GM23338 (cell line): ENCODE measurements at regions not wholly inside any gene's neighbourhood (a gene's known extent, or its start where the extent isn't known, plus 50 kb on each side); places are given as distances from the start of the nearest gene placed in this dataset.

Experiments
- ATAC-seq: fragments of 200-7000 bp; cut with Tn5 transposase; 3 replicates; pipeline ENCODE4 v1.9.1; 2020
- DNase-seq: peaks from one replicate; pipeline ENCODE4 v3.0.0-alpha.2; 2015; ENCODE audit warnings: low spot score
- H2AFZ ChIP-seq: fragments of 200-600 bp; sonication (generic); 2 replicates; pipeline ENCODE4 v1.8.0; 2016; ENCODE audit warnings: antibody characterized with exemption, mild to moderate bottlenecking, moderate library complexity
- H3F3A ChIP-seq: fragments of 200-600 bp; sonication (generic); replicated peaks from 2 replicates; pipeline ENCODE4 v1.8.0; 2017; ENCODE audit warnings: antibody characterized with exemption, mixed run types, low read depth
- H3K27ac ChIP-seq: fragments of 200-600 bp; sonication (generic); 2 replicates; pipeline ENCODE4 v1.6.1; 2016; ENCODE audit warnings: low read depth
- H3K27me3 ChIP-seq: fragments of 200-600 bp; sonication (generic); 2 replicates; pipeline ENCODE4 v1.8.0; 2016; ENCODE audit warnings: mild to moderate bottlenecking, mixed run types, moderate library complexity; ENCODE audit not compliant: insufficient read depth
- H3K36me3 ChIP-seq: fragments of 200-600 bp; sonication (generic); 2 replicates; pipeline ENCODE4 v1.8.0; 2016; ENCODE audit warnings: mild to moderate bottlenecking; ENCODE audit not compliant: insufficient read depth
- H3K4me1 ChIP-seq: fragments of 200-600 bp; sonication (generic); 2 replicates; pipeline ENCODE4 v1.8.0; 2016; ENCODE audit warnings: mild to moderate bottlenecking, moderate library complexity; ENCODE audit not compliant: insufficient read depth
- H3K4me2 ChIP-seq: fragments of 200-600 bp; sonication (generic); 2 replicates; pipeline ENCODE4 v1.7.1; 2017; ENCODE audit warnings: mixed run types
- H3K4me3 ChIP-seq: fragments of 200-600 bp; sonication (generic); 2 replicates; pipeline ENCODE4 v1.6.1; 2016; ENCODE audit warnings: mixed run types
- H3K79me2 ChIP-seq: fragments of 200-600 bp; sonication (generic); replicated peaks from 2 replicates; pipeline ENCODE4 v1.8.0; 2017; ENCODE audit warnings: mild to moderate bottlenecking; ENCODE audit not compliant: insufficient read depth
- H3K9me2 ChIP-seq: fragments of 200-600 bp; sonication (generic); 2 replicates; pipeline ENCODE4 v1.8.0; 2017; ENCODE audit not compliant: insufficient read depth
- H4K20me1 ChIP-seq: fragments of 200-600 bp; sonication (generic); replicated peaks from 2 replicates; pipeline ENCODE4 v1.8.0; 2017; ENCODE audit warnings: mild to moderate bottlenecking; ENCODE audit not compliant: insufficient read depth
- H3K27ac Mint-ChIP-seq: 2 replicates; pipeline ENCODE4 v1.8.0; 2020; ENCODE audit warnings: inconsistent platforms, mild to moderate bottlenecking, moderate library complexity, mixed read lengths
- H3K27me3 Mint-ChIP-seq: 3 replicates; pipeline ENCODE4 v1.8.0; 2022; ENCODE audit warnings: low read depth, mild to moderate bottlenecking, moderate library complexity, mixed read lengths, inconsistent platforms; ENCODE audit not compliant: insufficient read depth, poor library complexity
- H3K36me3 Mint-ChIP-seq: 3 replicates; pipeline ENCODE4 v1.8.0; 2021; ENCODE audit warnings: low read depth, mild to moderate bottlenecking, inconsistent platforms, moderate library complexity, mixed read lengths
- H3K4me1 Mint-ChIP-seq: 3 replicates; pipeline ENCODE4 v1.8.0; 2020; ENCODE audit warnings: mild to moderate bottlenecking, inconsistent platforms, mixed read lengths
- H3K4me3 Mint-ChIP-seq: 3 replicates; pipeline ENCODE4 v1.8.0; 2021; ENCODE audit warnings: moderate library complexity, mild to moderate bottlenecking, inconsistent platforms, mixed read lengths
- H3K9me3 Mint-ChIP-seq: 3 replicates; pipeline ENCODE4 v1.8.0; 2020; ENCODE audit warnings: moderate library complexity, mild to moderate bottlenecking, inconsistent platforms, mixed read lengths
- CREB1 ChIP-seq: fragments of 250-450 bp; sonication (Bioruptor Pico); IDR thresholded peaks from 2 replicates; pipeline ENCODE4 v1.5.0; 2020; ENCODE audit warnings: low read depth, mild to moderate bottlenecking, moderate library complexity
- CTCF ChIP-seq, 2 experiments: fragments of 200-600 bp in 1 of 2; sonication (generic) in 1 of 2; conservative IDR thresholded peaks; 2 replicates each; pipeline versions ENCODE4 v1.5.1 to v1.6.1; 2016 to 2017; ENCODE audit warnings: antibody characterized with exemption in 2 of 2, low read depth in 2 of 2, mild to moderate bottlenecking in 2 of 2, moderate library complexity in 1 of 2
- EZH2 ChIP-seq: fragments of 200-600 bp; sonication (generic); IDR thresholded peaks from one replicate; pipeline ENCODE4 v1.8.0; 2017; ENCODE audit warnings: antibody characterized with exemption, mild to moderate bottlenecking, low read depth; ENCODE audit not compliant: unreplicated experiment
- EZH2phosphoT487 ChIP-seq: fragments of 200-600 bp; sonication (generic); IDR thresholded peaks from one replicate; pipeline ENCODE4 v1.8.1; 2018; ENCODE audit warnings: antibody characterized with exemption; ENCODE audit not compliant: unreplicated experiment
- JUNB ChIP-seq: IDR thresholded peaks from one replicate; pipeline ENCODE4 v1.6.1; 2016; ENCODE audit warnings: antibody characterized with exemption; ENCODE audit not compliant: unreplicated experiment
- NANOG ChIP-seq: IDR thresholded peaks from 2 replicates; pipeline ENCODE4 v1.6.1; 2016; ENCODE audit warnings: antibody characterized with exemption, borderline replicate concordance
- POLR2AphosphoS5 ChIP-seq: IDR thresholded peaks from 2 replicates; pipeline ENCODE4 v1.6.1; 2016; ENCODE audit warnings: antibody characterized with exemption, low read depth
- REST ChIP-seq: IDR thresholded peaks from one replicate; pipeline ENCODE4 v1.6.1; 2018; ENCODE audit warnings: antibody characterized with exemption; ENCODE audit not compliant: unreplicated experiment
- STAT1 ChIP-seq: IDR thresholded peaks from one replicate; pipeline ENCODE4 v1.6.1; 2016; ENCODE audit warnings: antibody characterized with exemption; ENCODE audit not compliant: unreplicated experiment
- ZNF114 ChIP-seq: fragments of 250-450 bp; sonication (Bioruptor Pico); IDR thresholded peaks from 2 replicates; pipeline ENCODE4 v1.5.0; 2020; ENCODE audit warnings: mild to moderate bottlenecking, moderate library complexity
- ZNF331 ChIP-seq: fragments of 250-450 bp; sonication (Bioruptor Pico); IDR thresholded peaks from 2 replicates; pipeline ENCODE4 v1.5.0; 2020; ENCODE audit warnings: low read depth, mild to moderate bottlenecking, moderate library complexity
- TF ChIP-seq, protein P1 (sequence below): IDR thresholded peaks from 2 replicates; pipeline ENCODE4 v1.6.1; 2016; ENCODE audit warnings: antibody characterized with exemption
- TF ChIP-seq, protein P2 (sequence below): fragments of 250-450 bp; sonication (Bioruptor Pico); IDR thresholded peaks from 2 replicates; pipeline ENCODE4 v1.5.0; 2020; ENCODE audit warnings: mild to moderate bottlenecking, moderate library complexity

DNA sequence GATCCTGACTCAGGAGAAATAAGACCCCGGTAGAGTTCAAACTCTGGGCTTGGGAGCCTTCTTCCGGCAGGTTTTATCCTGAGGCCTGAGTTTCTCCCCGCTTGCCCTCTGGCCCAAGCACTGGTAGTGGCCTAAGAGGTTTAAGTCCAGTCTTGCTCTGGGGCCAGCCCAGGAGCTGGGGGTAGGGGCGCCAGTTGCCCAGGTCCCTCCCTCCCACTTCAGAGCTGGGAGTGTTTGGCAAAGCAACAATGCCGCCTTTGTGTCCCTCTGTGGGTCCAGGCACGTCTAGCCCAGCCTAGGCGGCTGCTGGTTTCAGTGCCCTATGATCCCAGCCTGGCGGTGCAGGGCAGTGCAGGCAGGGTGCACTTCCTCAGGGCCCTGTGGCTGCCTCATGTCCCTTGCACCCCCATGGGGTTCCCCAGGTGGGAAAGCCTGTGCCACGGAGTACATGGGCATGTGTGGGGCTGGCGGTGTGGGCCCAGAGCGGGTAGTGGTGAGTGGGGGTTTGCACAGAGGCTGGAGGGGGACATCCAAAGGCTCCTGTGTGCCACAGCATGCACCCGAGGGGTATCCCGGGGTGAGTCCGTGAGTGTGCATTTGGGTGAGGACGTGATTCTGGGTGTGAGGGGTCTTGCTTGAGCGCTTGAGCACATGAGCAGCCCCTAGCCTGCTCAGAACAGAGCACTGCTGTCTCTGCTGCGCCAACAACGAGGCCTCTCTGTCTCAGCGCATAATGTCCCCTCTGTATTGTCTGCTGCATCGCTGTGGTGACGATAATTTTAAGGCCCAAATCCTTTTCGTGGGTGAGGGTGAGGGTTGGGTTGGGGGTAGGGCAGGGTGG is 61.7 kb upstream of the PSD2 start:
- H3F3A ChIP-seq = 0 out of 2 replicates have a peak, but pooled peaks cover 5% of the 10 kb centered on the region
- no peak for TF ChIP-seq JUNB
- no peak for TF ChIP-seq ZNF114
- TF ChIP-seq REST = no peak
- TF ChIP-seq, protein P1, sequence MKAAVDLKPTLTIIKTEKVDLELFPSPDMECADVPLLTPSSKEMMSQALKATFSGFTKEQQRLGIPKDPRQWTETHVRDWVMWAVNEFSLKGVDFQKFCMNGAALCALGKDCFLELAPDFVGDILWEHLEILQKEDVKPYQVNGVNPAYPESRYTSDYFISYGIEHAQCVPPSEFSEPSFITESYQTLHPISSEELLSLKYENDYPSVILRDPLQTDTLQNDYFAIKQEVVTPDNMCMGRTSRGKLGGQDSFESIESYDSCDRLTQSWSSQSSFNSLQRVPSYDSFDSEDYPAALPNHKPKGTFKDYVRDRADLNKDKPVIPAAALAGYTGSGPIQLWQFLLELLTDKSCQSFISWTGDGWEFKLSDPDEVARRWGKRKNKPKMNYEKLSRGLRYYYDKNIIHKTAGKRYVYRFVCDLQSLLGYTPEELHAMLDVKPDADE = no peak
- TF ChIP-seq ZNF331 (CRISPR knock-in tag) = no peak
- TF ChIP-seq EZH2phosphoT487 = no peak
- TF ChIP-seq NANOG = no peak
- no peak for TF ChIP-seq CTCF (conservative IDR thresholded peaks at IDR 0.05; ENCODE audit: low read depth in 2 of 2)
- TF ChIP-seq, protein P2, sequence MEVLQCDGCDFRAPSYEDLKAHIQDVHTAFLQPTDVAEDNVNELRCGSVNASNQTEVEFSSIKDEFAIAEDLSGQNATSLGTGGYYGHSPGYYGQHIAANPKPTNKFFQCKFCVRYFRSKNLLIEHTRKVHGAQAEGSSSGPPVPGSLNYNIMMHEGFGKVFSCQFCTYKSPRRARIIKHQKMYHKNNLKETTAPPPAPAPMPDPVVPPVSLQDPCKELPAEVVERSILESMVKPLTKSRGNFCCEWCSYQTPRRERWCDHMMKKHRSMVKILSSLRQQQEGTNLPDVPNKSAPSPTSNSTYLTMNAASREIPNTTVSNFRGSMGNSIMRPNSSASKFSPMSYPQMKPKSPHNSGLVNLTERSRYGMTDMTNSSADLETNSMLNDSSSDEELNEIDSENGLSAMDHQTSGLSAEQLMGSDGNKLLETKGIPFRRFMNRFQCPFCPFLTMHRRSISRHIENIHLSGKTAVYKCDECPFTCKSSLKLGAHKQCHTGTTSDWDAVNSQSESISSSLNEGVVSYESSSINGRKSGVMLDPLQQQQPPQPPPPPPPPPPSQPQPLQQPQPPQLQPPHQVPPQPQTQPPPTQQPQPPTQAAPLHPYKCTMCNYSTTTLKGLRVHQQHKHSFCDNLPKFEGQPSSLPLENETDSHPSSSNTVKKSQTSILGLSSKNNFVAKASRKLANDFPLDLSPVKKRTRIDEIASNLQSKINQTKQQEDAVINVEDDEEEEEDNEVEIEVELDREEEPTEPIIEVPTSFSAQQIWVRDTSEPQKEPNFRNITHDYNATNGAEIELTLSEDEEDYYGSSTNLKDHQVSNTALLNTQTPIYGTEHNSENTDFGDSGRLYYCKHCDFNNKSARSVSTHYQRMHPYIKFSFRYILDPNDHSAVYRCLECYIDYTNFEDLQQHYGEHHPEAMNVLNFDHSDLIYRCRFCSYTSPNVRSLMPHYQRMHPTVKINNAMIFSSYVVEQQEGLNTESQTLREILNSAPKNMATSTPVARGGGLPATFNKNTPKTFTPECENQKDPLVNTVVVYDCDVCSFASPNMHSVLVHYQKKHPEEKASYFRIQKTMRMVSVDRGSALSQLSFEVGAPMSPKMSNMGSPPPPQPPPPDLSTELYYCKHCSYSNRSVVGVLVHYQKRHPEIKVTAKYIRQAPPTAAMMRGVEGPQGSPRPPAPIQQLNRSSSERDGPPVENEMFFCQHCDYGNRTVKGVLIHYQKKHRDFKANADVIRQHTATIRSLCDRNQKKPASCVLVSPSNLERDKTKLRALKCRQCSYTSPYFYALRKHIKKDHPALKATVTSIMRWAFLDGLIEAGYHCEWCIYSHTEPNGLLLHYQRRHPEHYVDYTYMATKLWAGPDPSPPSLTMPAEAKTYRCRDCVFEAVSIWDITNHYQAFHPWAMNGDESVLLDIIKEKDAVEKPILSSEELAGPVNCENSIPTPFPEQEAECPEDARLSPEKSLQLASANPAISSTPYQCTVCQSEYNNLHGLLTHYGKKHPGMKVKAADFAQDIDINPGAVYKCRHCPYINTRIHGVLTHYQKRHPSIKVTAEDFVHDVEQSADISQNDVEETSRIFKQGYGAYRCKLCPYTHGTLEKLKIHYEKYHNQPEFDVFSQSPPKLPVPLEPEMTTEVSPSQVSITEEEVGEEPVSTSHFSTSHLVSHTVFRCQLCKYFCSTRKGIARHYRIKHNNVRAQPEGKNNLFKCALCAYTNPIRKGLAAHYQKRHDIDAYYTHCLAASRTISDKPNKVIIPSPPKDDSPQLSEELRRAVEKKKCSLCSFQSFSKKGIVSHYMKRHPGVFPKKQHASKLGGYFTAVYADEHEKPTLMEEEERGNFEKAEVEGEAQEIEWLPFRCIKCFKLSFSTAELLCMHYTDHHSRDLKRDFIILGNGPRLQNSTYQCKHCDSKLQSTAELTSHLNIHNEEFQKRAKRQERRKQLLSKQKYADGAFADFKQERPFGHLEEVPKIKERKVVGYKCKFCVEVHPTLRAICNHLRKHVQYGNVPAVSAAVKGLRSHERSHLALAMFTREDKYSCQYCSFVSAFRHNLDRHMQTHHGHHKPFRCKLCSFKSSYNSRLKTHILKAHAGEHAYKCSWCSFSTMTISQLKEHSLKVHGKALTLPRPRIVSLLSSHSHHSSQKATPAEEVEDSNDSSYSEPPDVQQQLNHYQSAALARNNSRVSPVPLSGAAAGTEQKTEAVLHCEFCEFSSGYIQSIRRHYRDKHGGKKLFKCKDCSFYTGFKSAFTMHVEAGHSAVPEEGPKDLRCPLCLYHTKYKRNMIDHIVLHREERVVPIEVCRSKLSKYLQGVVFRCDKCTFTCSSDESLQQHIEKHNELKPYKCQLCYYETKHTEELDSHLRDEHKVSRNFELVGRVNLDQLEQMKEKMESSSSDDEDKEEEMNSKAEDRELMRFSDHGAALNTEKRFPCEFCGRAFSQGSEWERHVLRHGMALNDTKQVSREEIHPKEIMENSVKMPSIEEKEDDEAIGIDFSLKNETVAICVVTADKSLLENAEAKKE = no peak
- TF ChIP-seq CREB1 (CRISPR knock-in tag) = no peak
- no peak for TF ChIP-seq EZH2
- no peak for TF ChIP-seq STAT1
- no peak for TF ChIP-seq POLR2AphosphoS5
- H3K4me1 ChIP-seq = no peaks in the 10 kb centered on the region
- H3K4me2 ChIP-seq = peak overlapping the region; percentile 26; the same call in 1 of the 2 replicates
- no peaks in the 10 kb centered on the region for H3K27me3 ChIP-seq
- DNase-seq (peak; percentile 44), ATAC-seq (peak; percentile 90)
- no peaks in the 10 kb centered on the region for H4K20me1 ChIP-seq
- Mint-ChIP-seq H3K27ac (no peak overlapping the region; the same call in 1 of the 2 replicates), H3K4me3 (no peak overlapping the region), H3K27me3 (peaks cover 6% of the 10 kb centered on the region), H3K9me3 (no peaks in the 10 kb centered on the region), H3K4me1 (peaks cover 17% of the 10 kb centered on the region), H3K36me3 (no peaks in the 10 kb centered on the region)
- H3K79me2 ChIP-seq = no peaks in the 10 kb centered on the region
- no peaks in the 10 kb centered on the region for H3K9me2 ChIP-seq
- peak overlapping the region; percentile 32 for H2AFZ ChIP-seq
- no peak overlapping the region for H3K4me3 ChIP-seq
- no peaks in the 10 kb centered on the region for H3K36me3 ChIP-seq
- H3K27ac ChIP-seq = no peak overlapping the region
